Neutrophil (primary cell): ENCODE measurements at regions not wholly inside any gene's neighbourhood (a gene's known extent, or its start where the extent isn't known, plus 50 kb on each side); places are given as distances from the start of the nearest gene placed in this dataset.

Experiments
- H3K27ac ChIP-seq: fragments of 200-600 bp; sonication (generic); 2 replicates; pipeline ENCODE4 v1.5.1; 2016; ENCODE audit warnings: mild to moderate bottlenecking, moderate library complexity
- H3K27me3 ChIP-seq: fragments of 200-600 bp; sonication (generic); 2 replicates; pipeline ENCODE4 v1.6.0; 2016; ENCODE audit warnings: mild to moderate bottlenecking
- H3K36me3 ChIP-seq: fragments of 200-600 bp; sonication (generic); 2 replicates; pipeline ENCODE4 v1.5.1; 2017
- H3K4me1 ChIP-seq, 2 experiments: fragments of 200-600 bp in 1 of 2; sonication (generic) in 1 of 2; 1 replicate in 1 of 2; 2 replicates in 1 of 2; pipeline versions ENCODE4 v1.5.1 to v1.6.1; 2013 to 2016; ENCODE audit warnings: low read depth in 1 of 2, low read length in 1 of 2, mild to moderate bottlenecking in 1 of 2, moderate library complexity in 1 of 2; ENCODE audit not compliant: control insufficient read depth in 1 of 2, insufficient read depth in 1 of 2
- H3K4me3 ChIP-seq, 2 experiments: fragments of 200-600 bp in 1 of 2; sonication (generic) in 1 of 2; 1 replicate in 1 of 2; 2 replicates in 1 of 2; pipeline ENCODE4 v1.5.1; 2013 to 2016; ENCODE audit warnings: low read depth in 1 of 2, low read length in 1 of 2, mild to moderate bottlenecking in 1 of 2, moderate library complexity in 1 of 2
- H3K9me3 ChIP-seq: fragments of 200-600 bp; sonication (generic); 2 replicates; pipeline ENCODE4 v1.5.1; 2016
- CTCF ChIP-seq: fragments of 200-600 bp; sonication (generic); IDR thresholded peaks from 2 replicates; pipeline ENCODE4 v1.5.1; 2016; ENCODE audit warnings: antibody characterized with exemption

GRCh38 chr6:81813305-81813704 is 60.8 kb upstream of the TENT5A start:
- Histone ChIP-seq H3K4me1 (peaks cover 39 to 40% of the 10 kb centered on the region in 2 experiments), H3K9me3 (no peaks in the 10 kb centered on the region), H3K36me3 (no peaks in the 10 kb centered on the region), H3K4me3 (no peak overlapping the region), H3K27ac (peak overlapping the region; percentile 78), H3K27me3 (no peaks in the 10 kb centered on the region)
- TF ChIP-seq CTCF = no peak

- Histone ChIP-seq H3K4me3 (peak overlapping the region; percentile 51 to 53), H3K36me3 (no peaks in the 10 kb centered on the region), H3K4me1 (peaks cover 43 to 45% of the 10 kb centered on the region in 2 experiments), H3K27me3 (no peaks in the 10 kb centered on the region), H3K27ac (peak overlapping the region; percentile 78), H3K9me3 (no peaks in the 10 kb centered on the region)
- TF ChIP-seq CTCF = no peak
These were observed 59.9 kb upstream of the TENT5A start for GRCh38 chr6:81812401-81812800.

- H3K4me1 ChIP-seq = peaks cover 43 to 45% of the 10 kb centered on the region in 2 experiments
- H3K36me3 ChIP-seq = no peaks in the 10 kb centered on the region
- TF ChIP-seq CTCF = no peak
- no peaks in the 10 kb centered on the region for H3K27me3 ChIP-seq
- H3K4me3 ChIP-seq = peak overlapping the region; percentile 32 to 49
- H3K27ac ChIP-seq = peak overlapping the region; percentile 81
- H3K9me3 ChIP-seq = no peaks in the 10 kb centered on the region
These were observed 56.5 kb upstream of the TENT5A start for GRCh38 chr6:81808851-81809570.

- Histone ChIP-seq H3K4me1 (peaks cover 28 to 29% of the 10 kb centered on the region in 2 experiments), H3K9me3 (no peaks in the 10 kb centered on the region), H3K27ac (no peak overlapping the region), H3K36me3 (no peaks in the 10 kb centered on the region), H3K27me3 (no peaks in the 10 kb centered on the region), H3K4me3 (no peak overlapping the region)
- TF ChIP-seq CTCF = no peak
These were observed 54.5 kb upstream of the TENT5A start for GRCh38 chr6:81806793-81807565.

- Histone ChIP-seq H3K4me3 (no peak overlapping the region), H3K27ac (no peak overlapping the region), H3K9me3 (no peaks in the 10 kb centered on the region), H3K36me3 (no peaks in the 10 kb centered on the region), H3K27me3 (no peaks in the 10 kb centered on the region), H3K4me1 (no peaks in the 10 kb centered on the region)
- no peak for TF ChIP-seq CTCF
These were observed 49.9 kb upstream of the TENT5A start for GRCh38 chr6:81802356-81802755.
